Endothelial cell of umbilical vein (primary cell): ENCODE measurements at regions not wholly inside any gene's neighbourhood (a gene's known extent, or its start where the extent isn't known, plus 50 kb on each side); places are given as distances from the start of the nearest gene placed in this dataset.

Source experiments
- BruUV-seq: library from RNA; stranded (reverse); fragments of 400-500 nt; replicated peaks from 2 replicates; lab custom pipeline; 2021; lab: Mats Ljungman, UMichigan
- CTCF ChIA-PET: fragments of 300-600, 350-600 bp; sonication (Branson Sonifier 250); formaldehyde crosslinking; loops from one replicate; lab custom pipeline; 2021; ENCODE audit warnings: antibody characterized with exemption, inconsistent platforms; lab: Charles Lee
- POLR2A ChIA-PET: fragments of 300-600, 350-600 bp; sonication (Branson Sonifier 250); formaldehyde crosslinking; loops from one replicate; lab custom pipeline; 2021; ENCODE audit warnings: antibody characterized with exemption, inconsistent platforms; lab: Charles Lee
- DNase-seq: peaks from one replicate; pipeline ENCODE4 v3.0.0-alpha.2; 2011; ENCODE audit warnings: low read depth, low spot score
- FAIRE-seq: peaks from 2 replicates; lab custom pipeline; 2011; peaks lifted over from hg19 to GRCh38; lab: Jason Lieb, UNC
- H2AFZ ChIP-seq: 2 replicates; pipeline ENCODE4 v1.6.0; 2012; ENCODE audit warnings: low read depth, low read length, control low read depth, inconsistent platforms
- H3K27ac ChIP-seq: 2 replicates; pipeline ENCODE4 v1.5.1; 2011; ENCODE audit warnings: low read depth, mild to moderate bottlenecking, control low read depth, low read length, moderate library complexity; ENCODE audit not compliant: insufficient read depth
- H3K27me3 ChIP-seq, 2 experiments: 2 replicates each; pipeline versions ENCODE4 v1.6.0 to v1.6.1; 2011; ENCODE audit warnings: low read length in 2 of 2, mixed read lengths in 1 of 2; ENCODE audit not compliant: control insufficient read depth in 2 of 2, insufficient read depth in 2 of 2
- H3K36me3 ChIP-seq, 2 experiments: 2 replicates in 1 of 2; 3 replicates in 1 of 2; pipeline ENCODE4 v1.5.1; 2011; ENCODE audit warnings: low read length in 2 of 2, mild to moderate bottlenecking in 1 of 2, moderate library complexity in 1 of 2; ENCODE audit not compliant: control insufficient read depth in 2 of 2, insufficient read depth in 2 of 2; ENCODE audit errors: extremely low read depth in 1 of 2
- H3K4me1 ChIP-seq: 3 replicates; pipeline ENCODE4 v1.5.1; 2011; ENCODE audit warnings: mild to moderate bottlenecking, low read length; ENCODE audit not compliant: control insufficient read depth, insufficient read depth; ENCODE audit errors: extremely low read depth
- H3K4me2 ChIP-seq: 2 replicates; pipeline ENCODE4 v1.6.1; 2011; ENCODE audit warnings: low read length, control low read depth, mixed read lengths; ENCODE audit not compliant: insufficient read depth
- H3K4me3 ChIP-seq, 3 experiments: fragments of 200-600 bp in 1 of 3; sonication (generic), shearing (Covaris generic) in 1 of 3; replicated peaks in 1 of 3; 2 replicates each; pipeline ENCODE4 v1.5.1; 2011 to 2016; ENCODE audit warnings: control low read depth in 3 of 3, low read length in 3 of 3, mild to moderate bottlenecking in 2 of 3, inconsistent platforms in 1 of 3, low read depth in 1 of 3, moderate library complexity in 1 of 3; ENCODE audit not compliant: insufficient read depth in 1 of 3
- H3K79me2 ChIP-seq: 2 replicates; pipeline ENCODE4 v1.6.0; 2012; ENCODE audit warnings: low read length, inconsistent platforms; ENCODE audit not compliant: control insufficient read depth, insufficient read depth
- H3K9ac ChIP-seq: replicated peaks from 2 replicates; pipeline ENCODE3; 2011; ENCODE audit warnings: low read length, control low read depth; ENCODE audit not compliant: insufficient read depth; ENCODE audit errors: extremely low read depth
- H3K9me1 ChIP-seq: replicated peaks from 3 replicates; pipeline ENCODE4 v1.6.0; 2011; ENCODE audit warnings: mild to moderate bottlenecking, low read length; ENCODE audit not compliant: control insufficient read depth, insufficient read depth; ENCODE audit errors: extremely low read depth
- H3K9me3 ChIP-seq: replicated peaks from 2 replicates; pipeline ENCODE4 v1.5.1; 2012; ENCODE audit warnings: low read length, inconsistent platforms; ENCODE audit not compliant: control insufficient read depth, insufficient read depth
- H4K20me1 ChIP-seq: replicated peaks from 2 replicates; pipeline ENCODE3; 2011; ENCODE audit warnings: mild to moderate bottlenecking, low read length; ENCODE audit not compliant: control insufficient read depth, insufficient read depth; ENCODE audit errors: extremely low read depth
- CTCF ChIP-seq, 2 donors: IDR thresholded peaks; 1 replicate in 1 of 2; 2 replicates in 1 of 2; pipeline ENCODE4 v1.5.1; 2011; ENCODE audit warnings: low read length in 2 of 2, mild to moderate bottlenecking in 2 of 2, moderate library complexity in 2 of 2, control low read depth in 1 of 2, inconsistent platforms in 1 of 2, low read depth in 1 of 2; ENCODE audit not compliant: insufficient read depth in 1 of 2; ENCODE audit errors: extremely low read depth in 1 of 2
- EZH2 ChIP-seq: IDR thresholded peaks from 2 replicates; pipeline ENCODE4 v1.6.1; 2012; ENCODE audit warnings: borderline replicate concordance, low read depth, mild to moderate bottlenecking, moderate library complexity, low read length, inconsistent platforms; ENCODE audit not compliant: severe bottlenecking
- FOS ChIP-seq: IDR thresholded peaks from 2 replicates; pipeline ENCODE4 v1.6.1; 2011; ENCODE audit warnings: mild to moderate bottlenecking, low read length, moderate library complexity, borderline replicate concordance; ENCODE audit not compliant: insufficient read depth
- GATA2 ChIP-seq: IDR thresholded peaks from 2 replicates; pipeline ENCODE4 v1.7.0; 2011; ENCODE audit warnings: low read depth, mild to moderate bottlenecking, moderate library complexity, mixed read lengths, low read length; ENCODE audit not compliant: insufficient read length, insufficient read depth
- JUN ChIP-seq: IDR thresholded peaks from 2 replicates; pipeline ENCODE4 v1.6.1; 2011; ENCODE audit warnings: borderline replicate concordance, low read depth; ENCODE audit not compliant: insufficient read length, insufficient read depth
- MAX ChIP-seq: IDR thresholded peaks from 2 replicates; pipeline ENCODE4 v1.6.1; 2011; ENCODE audit not compliant: insufficient read depth, insufficient read length
- MYC ChIP-seq: IDR thresholded peaks from one replicate; pipeline ENCODE4 v1.6.1; 2011; ENCODE audit warnings: mild to moderate bottlenecking, low read depth, low read length
- POLR2A ChIP-seq: IDR thresholded peaks from 2 replicates; pipeline ENCODE4 v1.6.1; 2012; ENCODE audit warnings: low read depth, mild to moderate bottlenecking, control low read depth, low read length
- POLR2AphosphoS5 ChIP-seq: IDR thresholded peaks from 2 replicates; pipeline ENCODE4 v1.6.1; 2012; ENCODE audit warnings: low read depth, mild to moderate bottlenecking, control low read depth, low read length, moderate library complexity; ENCODE audit not compliant: insufficient read depth
- dilution Hi-C: fragments of 300-500 bp; cut with MboI; formaldehyde crosslinking; loops from one replicate; pipeline ENCODE4 v1.15.0; 2019; ENCODE audit warnings: low sequenced_read_pairs; ENCODE audit not compliant: extremely low pct_ligation_motif_present
- intact Hi-C: fragments of 100-400 bp; cut with micrococcal nuclease; formaldehyde crosslinking; loops from one replicate; pipeline ENCODE4 v1.10.0; 2022

- POLR2A ChIA-PET = no interaction called here
- no peak for TF ChIP-seq CTCF (IDR thresholded peaks at IDR 0.05; ENCODE audit: extremely low read depth in 1 of 2, insufficient read depth in 1 of 2, low read depth in 1 of 2, low read length in 2 of 2)
- no peak for TF ChIP-seq FOS
- TF ChIP-seq POLR2AphosphoS5 = no peak
- no peak for TF ChIP-seq MAX
- no peak for TF ChIP-seq POLR2A
- TF ChIP-seq GATA2 = no peak
- no peak for TF ChIP-seq EZH2
- no peak for TF ChIP-seq JUN
- no peak for TF ChIP-seq MYC
- CTCF ChIA-PET = no interaction called here
- DNase-seq (no peak), FAIRE-seq (no peak)
- H3K4me2 ChIP-seq = no peak overlapping the region
- H3K79me2 ChIP-seq = no peaks in the 10 kb centered on the region
- no peaks in the 10 kb centered on the region for H3K27me3 ChIP-seq
- H4K20me1 ChIP-seq = no peaks in the 10 kb centered on the region
- H3K4me3 ChIP-seq = no peak overlapping the region
- intact Hi-C loops (no loop called here), dilution Hi-C loops (no loop called here)
- H3K9me1 ChIP-seq = no peaks in the 10 kb centered on the region
- no peak overlapping the region for H3K9ac ChIP-seq
- H2AFZ ChIP-seq = no peak overlapping the region
- H3K36me3 ChIP-seq = no peaks in the 10 kb centered on the region
- BruUV-seq = no TSS peak
- no peaks in the 10 kb centered on the region for H3K9me3 ChIP-seq
- H3K27ac ChIP-seq = no peak overlapping the region
- no peaks in the 10 kb centered on the region for H3K4me1 ChIP-seq
Observed at GRCh38 chrX:94041881-94042280, 367.9 kb downstream of the FAM133A start.
